HT1080 (cell line): ENCODE measurements at regions not wholly inside any gene's neighbourhood (a gene's known extent, or its start where the extent isn't known, plus 50 kb on each side); places are given as distances from the start of the nearest gene placed in this dataset.
A peak's percentile ranks its signal among the peaks of the same experiment; 100 is the strongest.

Source experiments
- DNase-seq: peaks from one replicate; pipeline ENCODE4 v3.0.0-alpha.2; 2015; ENCODE audit warnings: low read depth

DNA sequence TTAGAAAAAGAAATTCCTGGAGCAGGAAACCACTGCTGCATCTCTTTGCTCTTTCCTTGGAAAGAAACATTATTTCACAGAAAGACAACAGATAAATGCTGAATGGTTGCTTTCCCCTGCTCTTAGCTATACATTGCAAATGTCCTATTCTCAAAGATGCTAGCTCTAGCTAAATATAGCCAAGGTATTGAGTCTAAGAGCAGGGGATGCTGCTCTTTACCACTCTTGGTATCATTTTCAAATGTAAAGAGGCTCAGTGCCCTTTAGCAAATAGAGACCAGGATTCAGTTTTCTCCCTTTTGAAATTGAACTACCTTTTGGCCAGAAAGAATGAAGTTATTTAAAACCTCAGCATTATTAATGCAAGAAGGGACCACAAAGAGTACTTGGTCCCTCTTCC lies 104.0 kb upstream of the FUT8 start:
- DNase-seq, result no peak

DNA sequence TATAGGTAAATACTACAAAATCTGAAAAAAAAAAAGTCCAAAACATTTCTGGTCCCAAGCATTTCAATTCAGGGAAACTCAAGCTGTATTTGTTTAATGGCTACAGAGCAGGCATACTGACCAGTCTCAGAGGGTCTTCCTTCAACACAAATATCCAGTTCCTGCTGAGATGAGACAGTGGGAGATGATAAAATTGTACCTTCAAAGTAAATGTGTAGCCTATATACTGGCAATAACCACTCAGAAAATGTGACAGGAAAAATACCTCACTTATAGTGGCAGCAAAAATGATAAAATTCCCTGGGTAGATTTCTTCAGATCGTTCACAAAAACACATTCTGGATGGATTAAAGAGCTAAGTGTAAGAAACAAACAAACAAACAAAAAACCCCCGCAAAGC lies 102.0 kb upstream of the FUT8 start:
- DNase-seq, result no peak

DNA sequence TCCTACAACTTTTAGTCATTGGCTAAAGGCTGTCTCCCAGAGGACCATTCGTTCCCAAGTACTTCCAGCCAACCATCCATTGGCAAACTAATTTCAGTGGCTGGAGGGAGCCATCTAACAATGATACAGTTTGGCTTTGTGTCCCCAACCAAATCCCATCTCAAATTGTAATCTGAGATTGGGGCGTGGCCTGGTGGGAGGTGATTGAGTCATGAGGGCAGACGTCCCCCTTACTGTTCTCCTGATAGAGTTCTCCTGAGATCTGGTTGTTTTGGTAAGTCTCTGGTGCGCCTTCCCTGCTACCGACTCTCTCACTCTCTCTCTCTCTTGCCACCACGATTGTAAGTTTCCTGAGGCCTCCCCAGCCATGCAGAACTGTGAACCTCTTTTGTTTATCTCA lies 99.7 kb upstream of the FUT8 start:
- DNase-seq, result no peak

DNA sequence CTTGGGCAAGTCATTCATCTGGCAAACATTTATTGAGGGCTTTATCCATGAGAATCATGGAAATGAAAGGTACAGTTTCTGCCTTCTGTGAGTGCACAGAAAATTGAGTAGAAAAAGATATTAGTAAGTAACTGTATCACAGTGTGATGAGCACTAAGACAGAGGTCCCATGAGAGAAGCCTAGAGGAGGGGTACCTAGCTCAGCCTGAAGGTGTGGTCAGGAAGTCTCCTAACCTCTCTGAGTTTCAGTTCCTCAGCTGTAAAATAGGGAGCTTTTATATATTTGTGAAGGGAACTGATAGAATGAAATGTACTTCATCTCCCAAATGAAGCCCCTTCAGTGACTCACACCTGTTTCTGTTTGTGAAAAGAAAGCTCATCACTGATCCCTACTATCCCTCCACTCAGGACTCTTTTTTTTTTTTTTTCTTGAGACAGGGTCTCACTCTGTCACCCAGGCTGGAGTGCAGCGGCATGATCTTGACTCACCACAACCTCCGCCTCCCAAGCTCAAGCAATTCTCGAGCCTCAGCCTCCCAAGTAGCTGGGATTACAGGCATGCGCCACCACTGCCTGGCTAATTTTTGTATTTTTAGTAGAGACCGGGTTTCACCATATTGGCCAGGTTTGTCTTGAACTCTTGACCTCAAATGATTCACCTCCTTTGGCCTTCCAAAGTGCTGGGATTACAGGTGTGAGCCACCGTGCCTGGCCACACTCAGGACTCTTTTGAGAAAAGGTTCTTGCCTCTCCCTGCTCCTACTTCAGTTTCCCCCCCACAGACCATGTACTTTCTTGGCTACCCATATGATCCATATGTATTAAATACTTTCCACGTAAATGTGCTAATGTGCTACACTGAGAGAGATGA lies 93.7 kb upstream of the FUT8 start:
- no peak for DNase-seq

DNA sequence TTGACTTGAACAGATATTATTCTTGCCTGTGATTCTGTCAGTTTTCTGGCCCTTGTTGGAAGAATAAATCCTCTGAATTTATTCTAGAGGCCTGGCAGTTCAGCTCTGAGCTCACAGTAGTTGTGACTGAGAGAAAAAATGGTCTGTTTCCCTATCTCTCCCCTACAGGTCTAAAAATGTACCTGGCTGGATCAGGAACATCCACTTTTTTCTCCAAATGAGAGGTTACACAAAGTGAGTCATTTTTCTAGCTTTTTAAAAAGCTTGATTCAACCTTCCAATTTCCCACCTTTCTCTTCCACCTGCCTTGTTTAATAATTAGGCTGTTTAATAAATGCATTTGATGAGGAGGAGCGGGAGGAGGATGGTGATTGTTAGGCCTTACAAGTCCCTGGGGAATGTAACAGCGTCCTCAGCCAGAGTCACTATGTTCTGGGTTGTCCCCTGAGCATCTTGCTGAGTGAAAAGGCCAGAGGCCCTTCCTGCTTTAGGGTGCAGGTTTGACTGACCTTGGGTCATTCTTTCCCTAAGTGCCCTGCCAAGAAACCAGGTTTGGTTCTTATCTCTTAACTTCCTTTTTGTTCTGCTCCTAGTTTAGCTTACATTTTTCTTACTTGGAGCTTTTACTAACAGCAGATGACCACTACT lies 91.7 kb upstream of the FUT8 start:
- no peak for DNase-seq

DNA sequence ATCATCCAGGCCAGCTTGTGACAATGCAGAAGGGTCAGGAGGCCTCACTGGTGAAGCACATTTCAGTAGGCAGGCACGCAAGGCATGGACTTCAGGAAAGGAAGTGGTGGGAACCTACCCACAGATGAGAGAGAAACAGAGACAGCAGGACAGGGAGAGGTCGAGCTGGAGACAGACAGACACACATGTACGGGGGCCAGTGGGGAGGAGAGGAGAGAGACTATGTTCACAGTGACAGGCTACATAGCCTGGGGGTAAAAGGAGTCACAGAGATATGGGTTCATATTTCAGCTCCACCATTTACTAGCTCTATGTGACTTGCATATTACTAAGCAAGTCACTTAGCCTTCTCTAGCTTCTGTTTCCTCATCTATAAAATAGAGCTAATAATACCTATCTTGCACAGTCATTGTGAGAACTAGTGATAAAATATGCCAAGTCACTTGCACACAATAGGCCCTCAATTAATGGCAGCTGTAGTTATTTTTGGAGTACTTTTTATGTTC lies 91.1 kb upstream of the FUT8 start:
- DNase-seq, result peak; percentile 26

DNA sequence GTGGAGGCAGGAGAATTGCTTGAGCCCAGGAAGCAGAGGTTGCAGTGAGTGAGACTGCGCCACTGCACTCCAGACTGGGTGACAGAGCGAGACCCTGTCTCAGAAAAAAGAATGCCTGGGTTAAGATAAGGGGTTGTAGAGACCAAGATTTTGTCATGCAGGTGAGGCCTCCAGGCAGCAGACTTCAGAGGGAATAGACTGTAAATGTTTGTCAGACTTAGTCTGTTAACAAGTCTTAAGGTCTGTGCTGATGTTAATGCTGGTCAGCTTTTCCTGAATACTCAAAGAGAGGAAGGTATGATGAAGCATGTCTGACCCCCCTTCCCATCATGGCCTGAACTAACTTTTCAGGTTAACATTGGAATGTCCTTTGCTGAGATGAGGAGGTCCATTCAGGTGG lies 83.0 kb upstream of the FUT8 start:
- no peak for DNase-seq

DNA sequence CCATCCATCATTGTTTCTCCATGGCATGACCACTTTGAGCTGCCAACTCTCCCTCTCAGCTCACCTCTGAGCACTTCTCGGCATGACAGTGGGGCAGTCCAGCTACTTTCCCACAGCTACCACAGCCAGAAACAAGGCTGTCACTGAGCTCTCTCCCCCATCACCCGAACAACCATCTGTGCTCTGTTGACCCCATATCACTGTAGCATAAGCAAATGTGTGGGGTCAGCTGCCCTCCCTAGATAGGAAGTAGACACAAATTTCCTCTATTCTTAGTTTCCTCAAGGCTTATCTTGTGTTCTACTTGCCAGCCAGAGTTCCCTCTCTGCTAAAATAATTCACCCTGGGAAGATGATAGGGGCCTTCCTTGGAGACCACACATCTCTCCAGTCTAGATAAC lies 82.6 kb upstream of the FUT8 start:
- DNase-seq, result no peak

DNA sequence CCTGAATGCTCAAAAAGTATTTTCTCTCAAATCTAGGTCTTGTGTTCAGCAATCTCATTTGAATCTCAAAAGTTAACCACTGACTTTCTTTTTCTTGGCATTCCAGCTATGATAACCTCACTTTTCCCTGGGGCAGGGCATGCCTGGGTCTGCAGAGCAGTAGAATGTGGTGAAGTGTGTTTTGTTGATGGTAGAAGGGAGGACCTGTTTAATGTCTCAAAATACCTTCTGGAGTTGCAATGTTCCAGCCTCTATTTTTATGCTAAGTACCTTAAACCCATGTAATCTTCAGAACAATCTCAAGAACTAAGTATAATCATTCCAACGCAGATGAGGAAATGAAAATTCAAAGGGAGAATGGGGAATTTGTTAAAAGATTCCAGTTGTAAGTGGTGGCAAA lies 82.1 kb upstream of the FUT8 start:
- no peak for DNase-seq

DNA sequence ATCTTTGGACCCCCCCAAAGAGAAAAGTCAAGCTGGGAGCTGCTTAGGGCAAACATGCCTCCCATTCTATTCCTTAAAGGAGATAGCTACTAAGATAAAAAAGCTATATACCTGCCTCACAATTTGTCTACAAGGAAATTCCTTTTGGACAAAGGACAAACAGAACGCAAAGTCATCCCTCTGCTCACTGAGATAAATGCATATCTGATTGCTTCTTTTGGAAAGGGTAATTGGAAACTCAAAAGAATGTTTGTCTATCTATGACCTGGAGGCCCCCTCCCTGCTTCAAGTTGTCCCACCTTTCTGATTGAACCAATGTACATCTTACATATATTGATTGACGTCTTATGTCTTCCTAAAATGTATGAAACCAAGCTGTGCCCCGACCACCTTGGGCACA lies 80.9 kb upstream of the FUT8 start:
- DNase-seq, result no peak

DNA sequence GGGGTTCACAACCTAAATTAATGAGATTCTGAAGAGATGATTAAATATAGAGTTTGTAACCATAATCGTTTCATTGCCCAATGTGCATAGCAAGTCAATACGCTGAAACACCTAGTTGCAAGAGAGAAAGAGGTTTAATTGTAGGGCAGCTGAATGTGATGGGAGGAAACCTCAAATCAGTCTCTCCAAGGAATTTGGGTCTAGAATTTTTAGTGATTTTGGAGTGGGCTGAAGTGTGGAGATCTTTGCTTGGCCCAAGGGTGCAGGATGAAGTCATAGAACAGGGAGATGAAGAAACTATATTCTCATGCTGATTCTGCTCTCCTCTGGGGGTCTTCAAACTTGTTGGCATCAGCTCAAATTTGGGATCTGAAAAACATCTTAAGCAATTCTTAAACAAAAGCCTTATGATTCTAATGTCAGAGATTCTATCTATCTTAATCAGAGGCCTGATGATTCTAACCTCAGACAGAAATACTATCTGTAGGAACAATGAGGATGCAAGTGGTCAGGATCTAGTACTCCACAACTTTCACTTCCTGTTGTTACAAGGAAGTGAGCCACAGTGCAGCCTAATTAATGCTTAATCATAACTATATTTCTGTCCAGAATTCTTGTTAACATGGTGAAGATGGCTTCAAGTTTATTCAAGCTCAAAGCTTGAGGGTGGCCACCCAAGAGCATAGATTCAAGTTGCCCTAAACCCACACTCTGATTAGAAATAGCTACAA lies 80.2 kb upstream of the FUT8 start:
- peak; percentile 21 for DNase-seq

DNA sequence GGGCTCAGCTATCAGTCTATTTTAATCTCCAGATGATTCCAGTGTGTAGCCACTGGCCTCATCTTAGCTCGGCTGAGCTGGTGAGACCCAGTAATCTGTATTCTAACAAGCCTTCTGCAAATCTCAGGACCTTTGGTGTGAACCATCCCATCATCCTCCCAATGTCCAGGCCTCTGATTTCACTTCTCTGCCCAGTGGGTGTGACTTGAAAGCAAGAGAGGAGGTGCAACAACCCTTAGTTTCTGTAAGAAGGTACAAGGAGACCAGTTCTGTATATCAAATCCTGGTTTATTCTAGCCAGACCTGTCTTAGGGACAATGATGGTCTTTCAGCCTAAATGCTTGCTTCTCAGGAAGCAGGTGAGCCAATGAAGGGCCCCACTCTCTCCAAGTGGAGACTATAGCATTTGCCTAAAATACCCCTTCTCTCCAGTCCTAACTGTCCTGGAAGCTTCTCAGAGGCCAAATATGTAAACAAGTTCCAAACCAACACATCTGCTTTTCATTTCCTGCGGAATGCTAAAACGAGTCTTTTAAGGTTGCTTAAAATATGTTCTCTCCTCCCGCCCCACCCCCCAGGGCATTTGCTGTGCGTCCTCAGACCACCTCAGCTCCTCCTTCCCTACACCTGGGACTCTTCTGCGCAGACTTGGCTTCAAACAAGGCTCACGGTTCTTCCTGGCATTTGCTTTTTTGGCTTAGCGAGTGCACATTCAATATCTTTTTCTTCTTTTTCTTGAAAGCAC lies 78.4 kb upstream of the FUT8 start:
- no peak for DNase-seq

DNA sequence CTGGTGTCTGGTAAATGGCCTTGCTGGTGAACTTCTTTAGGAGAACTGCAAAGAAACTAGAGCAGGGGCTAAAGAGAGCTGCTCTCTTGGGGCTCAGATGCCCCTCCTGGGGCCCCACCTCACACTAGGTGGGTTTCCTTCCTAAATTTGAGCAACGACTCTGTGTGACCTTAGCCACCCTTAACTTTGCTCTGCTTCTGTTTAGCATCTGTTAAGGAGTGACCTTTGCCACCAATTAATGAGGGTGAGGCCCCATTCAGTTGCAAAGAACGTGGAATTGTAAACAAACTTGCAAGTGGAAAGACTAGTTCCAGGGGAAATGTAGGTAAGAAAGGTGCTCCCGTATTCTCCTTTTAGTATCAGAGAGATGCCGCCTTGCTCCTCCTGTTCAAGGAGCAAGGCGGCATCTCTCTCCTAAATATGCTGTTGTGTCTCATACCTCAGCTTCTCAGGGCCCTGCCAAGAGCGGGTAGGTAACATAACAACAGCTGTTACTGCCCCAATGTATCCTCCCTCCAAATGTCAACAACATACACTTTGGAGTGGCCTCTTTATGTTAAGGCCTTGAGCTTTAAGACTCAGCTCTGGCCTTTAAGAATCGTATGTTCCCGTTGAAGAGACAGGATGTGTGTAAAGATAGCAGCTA lies 77.6 kb upstream of the FUT8 start:
- no peak for DNase-seq

DNA sequence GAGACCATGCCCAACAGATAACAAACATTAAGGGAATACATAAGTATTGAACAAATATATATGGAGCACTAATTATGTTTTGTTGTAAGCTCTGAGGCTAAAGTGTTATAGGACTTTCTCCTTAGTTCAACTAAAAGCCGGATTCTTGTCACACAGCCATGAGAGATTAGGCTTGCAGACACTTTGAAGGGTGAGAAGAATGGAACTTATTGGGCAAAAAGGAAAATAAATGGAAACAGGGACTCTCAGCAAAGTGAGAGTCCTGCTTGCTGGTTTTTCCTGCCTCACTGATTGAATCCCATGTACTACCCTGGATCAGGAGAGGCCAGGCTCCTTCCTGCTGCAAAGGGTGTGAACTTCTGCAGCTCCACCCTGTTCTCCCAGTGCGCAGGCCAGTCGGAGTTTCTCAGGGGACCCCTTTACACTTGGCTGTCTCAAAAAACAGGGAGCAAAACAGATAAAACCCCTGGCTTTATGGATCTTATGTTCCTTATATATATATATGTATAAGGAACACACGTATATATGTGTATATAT lies 77.1 kb upstream of the FUT8 start:
- no peak for DNase-seq

DNA sequence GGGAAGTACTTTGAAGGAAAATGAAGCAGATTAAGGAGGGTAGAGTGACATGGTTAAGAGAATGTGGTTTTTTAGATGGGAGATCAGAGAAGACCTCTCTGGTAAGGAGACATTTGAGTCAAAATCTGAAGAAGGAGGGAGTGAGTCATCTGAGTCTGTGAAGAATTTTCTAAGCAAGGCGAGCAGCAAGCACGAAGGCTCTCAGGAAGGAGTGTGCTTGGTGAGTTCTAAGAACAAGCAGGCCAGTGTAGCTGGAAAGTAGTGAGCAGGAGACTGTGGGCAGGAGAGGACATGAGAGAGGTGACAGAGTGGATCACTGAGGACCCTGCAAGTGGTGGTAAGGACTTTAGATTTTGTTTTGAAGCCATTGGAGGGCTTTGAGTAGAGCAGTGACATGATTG lies 76.3 kb upstream of the FUT8 start:
- DNase-seq, result peak; percentile 46

DNA sequence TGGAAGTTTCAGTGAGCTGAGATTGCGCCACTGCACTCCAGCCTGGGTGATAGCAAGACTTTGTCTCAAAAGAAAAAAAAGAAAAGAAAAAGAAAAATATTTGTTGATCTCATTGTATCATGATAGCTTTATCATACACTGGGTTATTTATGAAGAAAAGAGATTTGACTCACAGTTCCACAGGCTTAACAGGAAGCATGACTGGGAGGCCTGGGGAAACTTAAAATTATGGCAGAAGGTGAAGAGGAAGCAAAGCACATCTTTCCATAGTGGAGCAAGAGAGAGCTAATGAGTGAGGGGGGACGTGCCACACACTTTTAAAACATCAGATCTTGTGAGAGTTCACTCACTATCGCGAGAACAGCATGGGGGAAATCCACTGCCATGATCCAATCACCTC lies 72.7 kb upstream of the FUT8 start:
- no peak for DNase-seq

DNA sequence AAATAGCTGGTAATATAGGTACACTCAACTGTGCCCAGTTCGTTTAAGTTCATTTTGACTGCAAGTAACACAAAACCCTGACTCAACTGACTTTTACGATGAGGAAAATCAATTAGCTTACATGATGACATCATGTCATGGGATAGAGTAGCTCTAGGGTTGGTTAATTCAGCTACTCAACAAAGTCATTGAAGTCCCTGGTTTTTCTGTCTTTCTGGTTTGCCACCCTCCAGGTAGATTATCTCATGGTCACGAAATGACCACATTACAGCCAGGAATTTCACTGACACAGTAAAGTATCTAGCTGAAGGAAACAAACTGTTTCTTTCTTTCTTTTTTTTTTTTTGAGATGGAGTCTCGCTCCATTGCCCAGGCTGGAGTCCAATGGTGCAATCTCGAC lies 68.5 kb upstream of the FUT8 start:
- DNase-seq, result no peak

DNA sequence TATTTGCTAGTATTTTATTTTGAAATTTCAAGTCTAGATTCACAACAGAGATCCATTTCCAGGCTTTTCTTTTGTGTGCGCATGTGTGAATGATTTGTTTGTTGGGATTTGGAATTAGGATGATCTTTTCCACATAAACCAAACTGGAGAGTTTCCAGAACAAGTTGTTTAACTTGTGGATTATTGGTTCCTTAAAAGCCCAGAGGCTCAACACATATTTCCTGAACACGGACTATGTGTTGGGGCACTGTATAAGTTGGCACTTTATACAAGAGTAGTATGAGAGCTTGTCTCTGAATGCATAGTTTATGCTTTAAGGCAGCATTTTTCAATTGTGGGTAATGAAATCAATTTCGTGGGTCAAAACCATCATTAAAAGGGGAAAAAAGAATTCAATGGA lies 67.3 kb upstream of the FUT8 start:
- no peak for DNase-seq

DNA sequence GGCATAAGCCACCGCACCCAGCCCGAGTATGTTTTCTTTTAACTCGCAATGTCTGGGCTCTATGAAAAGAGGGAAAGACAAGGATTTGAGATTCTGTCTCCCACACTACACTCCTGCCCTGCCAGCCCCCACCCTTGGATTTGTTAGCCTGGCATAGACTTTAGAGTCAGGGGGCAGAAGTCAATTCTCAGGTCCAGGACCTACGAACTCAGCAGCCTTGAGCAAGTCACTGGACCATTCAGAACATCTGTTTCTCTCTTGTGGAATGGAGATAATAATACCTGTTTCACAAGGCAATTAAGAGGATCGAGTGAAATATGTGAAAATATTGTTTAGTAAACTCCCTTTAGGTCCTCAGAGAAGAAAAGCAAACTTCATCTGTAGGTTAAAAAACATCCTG lies 66.1 kb upstream of the FUT8 start:
- no peak for DNase-seq

DNA sequence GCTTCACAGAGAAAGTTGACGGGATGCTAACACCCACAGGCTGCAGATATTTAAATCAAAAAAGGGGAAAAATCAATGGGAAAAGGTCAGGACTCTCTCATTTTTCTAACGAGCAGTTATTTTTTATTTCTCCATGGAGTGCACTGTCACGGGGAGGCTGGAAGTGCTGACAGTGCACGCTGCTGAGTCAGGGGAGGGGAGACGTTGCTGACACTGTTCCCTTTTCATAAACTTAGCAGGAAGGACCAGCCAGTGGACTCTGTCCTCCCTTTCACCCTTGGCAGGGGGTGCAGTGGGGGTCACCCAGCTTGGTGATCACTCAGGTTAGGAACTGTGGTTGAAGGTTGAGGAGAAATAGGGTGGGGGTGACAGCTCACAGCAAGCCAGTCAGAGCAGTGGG lies 65.6 kb upstream of the FUT8 start:
- no peak for DNase-seq

DNA sequence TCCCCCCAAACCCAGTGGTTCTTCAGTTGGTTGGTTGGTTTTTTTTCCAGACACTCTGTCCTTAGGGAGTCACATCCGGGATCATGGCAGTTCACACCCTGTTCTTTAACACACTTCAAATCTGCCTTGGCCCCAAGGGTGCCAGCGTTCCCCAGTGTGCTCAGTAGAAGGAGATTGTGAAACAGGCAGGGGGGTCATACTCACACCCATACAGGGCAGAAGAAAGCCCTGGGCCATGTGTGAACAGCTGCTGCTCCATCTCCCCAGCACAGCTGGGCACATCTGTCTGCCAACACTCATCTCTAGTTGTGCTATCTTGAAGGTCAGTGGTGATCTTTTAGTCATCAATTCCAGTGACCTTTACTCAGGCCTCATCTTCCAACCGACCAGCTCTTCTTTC lies 64.4 kb upstream of the FUT8 start:
- DNase-seq, result no peak
